GM21786 (cell line): ENCODE measurements at regions not wholly inside any gene's neighbourhood (a gene's known extent, or its start where the extent isn't known, plus 50 kb on each side); places are given as distances from the start of the nearest gene placed in this dataset.

Experiments
- ATAC-seq: cut with Tn5 transposase; IDR thresholded peaks from one replicate; pipeline ENCODE4 v1.9.1; 2021; ENCODE audit not compliant: unreplicated experiment

- ATAC-seq: no peak
Observed at GRCh38 chr6:165804331-165805066, 141.5 kb upstream of the PDE10A start.

DNA sequence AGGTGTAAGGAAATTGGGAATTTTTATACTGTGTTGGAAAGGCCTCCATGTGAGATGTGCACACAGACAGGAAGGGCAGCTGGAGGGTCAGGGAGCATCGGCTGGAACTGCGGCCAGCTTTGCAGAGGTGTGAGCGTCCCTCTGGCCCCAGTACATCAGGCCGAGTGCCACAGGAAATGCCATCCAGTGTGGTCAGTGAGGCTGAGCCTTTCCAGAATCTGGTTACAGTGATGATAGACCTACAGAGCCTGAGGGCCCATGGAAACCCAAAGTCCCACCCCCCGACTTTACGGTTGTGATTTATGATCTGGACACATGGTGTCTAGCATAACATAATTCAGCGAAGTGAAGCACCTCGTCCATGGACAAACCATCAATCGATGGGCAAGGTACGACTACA lies 137.3 kb upstream of the PDE10A start:
- ATAC-seq: no peak

- no peak for ATAC-seq
Observed at GRCh38 chr6:165799391-165800153, 136.5 kb upstream of the PDE10A start.

DNA sequence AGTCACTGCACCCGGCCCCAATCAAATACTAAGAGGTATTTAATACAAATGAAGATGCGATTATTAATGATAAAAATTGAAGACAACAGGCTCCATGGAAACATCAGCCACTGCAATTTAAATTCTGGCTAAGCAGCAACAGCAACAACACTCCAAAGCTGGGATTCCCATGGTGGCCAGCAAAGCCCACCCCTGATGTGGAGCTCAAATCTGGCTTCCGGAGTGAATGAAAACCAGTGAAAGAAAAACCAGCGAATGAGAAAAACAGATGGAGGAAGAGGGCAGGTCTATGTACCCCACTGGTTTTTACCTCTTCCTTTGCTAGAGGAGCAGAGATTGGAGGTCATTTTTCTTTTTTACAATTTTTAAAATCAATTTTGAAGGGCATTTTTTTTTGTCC lies 135.9 kb upstream of the PDE10A start:
- ATAC-seq: no peak

- ATAC-seq: no peak
Observed at GRCh38 chr6:165794179-165794601, 131.1 kb upstream of the PDE10A start.

- ATAC-seq: no peak
Observed at GRCh38 chr6:165793287-165793825, 130.3 kb upstream of the PDE10A start.

DNA sequence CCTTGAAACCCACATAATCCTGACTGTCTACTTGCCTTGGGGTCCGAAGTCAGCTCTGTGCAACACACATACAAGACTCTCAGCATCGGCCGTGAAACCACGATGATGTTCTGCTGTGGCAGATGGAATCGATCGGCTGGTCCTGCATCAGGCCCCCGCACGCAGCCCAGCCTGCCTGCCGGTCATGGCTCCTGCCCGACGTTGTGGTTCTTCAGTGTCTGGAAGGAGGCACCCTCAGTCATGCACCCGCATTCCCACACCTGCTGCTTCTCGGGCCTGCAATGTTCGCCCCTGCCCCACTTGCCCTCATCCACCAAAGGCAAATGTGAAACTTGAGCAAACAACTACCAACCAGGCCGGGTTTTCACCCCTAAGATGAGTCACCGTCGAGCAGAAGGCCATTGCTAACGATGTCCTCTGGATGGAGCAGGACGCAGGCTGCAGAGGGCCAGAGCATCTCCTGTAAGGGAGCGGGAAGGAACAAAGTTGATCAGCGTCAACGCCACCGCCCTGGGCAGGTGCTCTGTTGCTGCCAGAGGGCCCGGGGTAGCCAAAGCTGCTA lies 128.9 kb upstream of the PDE10A start:
- ATAC-seq: no peak

DNA sequence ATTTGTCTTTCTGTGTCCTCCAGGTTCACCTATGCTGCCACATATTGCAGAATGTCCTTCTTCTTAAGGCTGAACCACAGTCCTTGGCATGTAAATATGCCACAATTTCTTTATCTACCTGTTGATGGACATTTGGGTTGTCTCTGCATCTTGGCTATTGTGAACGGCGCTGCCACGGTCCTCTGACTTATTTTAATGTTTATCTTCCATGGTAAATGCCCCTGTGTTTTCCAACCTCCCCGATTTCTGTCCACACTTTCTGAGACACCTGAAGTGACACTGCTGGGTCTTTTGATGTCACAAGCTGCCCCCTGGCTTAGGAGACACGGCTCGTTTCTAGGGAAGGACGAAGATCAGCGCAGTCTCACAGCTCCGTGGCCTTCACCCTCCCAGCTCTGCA lies 128.3 kb upstream of the PDE10A start:
- ATAC-seq: no peak

DNA sequence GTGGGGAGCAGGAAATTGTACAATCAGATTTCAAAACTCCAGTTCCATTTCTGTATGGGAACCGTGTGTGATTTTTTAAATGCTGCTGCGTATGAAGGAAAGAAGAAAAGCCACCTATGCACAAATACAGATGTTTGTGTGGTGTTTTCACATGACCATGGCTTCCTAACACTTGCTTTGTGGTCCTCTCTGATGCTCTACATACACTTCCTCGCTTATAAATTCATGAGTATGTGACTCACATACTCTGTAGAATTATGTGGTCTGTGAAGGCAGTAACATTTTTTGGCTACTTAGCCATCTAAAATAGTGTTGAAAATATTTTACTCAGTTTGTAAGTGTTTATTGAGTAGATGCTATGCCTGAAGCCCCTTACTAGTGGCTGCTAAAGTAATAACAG lies 119.8 kb upstream of the PDE10A start:
- ATAC-seq: no peak

DNA sequence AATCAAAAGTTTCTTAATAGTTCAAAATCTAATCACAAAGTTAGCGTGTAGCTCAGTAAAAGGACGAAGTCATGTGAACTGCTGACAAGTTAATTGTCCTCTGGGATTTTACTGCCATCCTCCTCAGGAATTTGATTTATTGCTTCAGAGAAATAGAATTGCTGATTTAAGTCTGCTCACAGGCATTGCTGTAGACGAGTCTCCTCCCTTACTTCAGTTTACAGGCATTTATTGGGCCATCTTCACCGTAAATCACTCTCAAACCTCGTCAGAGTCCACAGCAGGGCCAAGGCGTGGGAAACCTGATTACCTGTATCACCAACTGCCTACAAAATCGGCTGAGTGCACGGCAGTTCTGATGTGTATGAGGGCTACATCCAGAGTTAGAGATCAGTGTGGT lies 119.1 kb upstream of the PDE10A start:
- ATAC-seq: no peak

DNA sequence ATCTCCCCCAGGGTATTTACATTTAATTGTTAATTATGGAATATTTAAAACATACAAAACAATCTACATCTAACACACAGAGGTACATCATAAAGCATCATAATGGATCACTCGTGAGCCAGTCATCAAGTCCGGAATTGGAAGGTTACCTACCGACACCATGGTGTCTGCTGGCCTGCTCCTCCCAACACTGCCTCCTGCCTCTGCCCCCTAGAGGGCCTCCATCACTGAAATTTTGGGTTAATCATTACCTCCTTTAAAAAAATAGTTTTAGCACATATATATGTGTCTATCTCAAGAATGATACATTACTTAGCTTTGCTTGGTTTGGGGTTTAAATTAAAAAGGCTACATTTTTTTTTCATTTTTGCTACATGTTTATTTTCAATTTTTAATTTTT lies 114.6 kb upstream of the PDE10A start:
- no peak for ATAC-seq

GRCh38 chr6:165776691-165777090 lies 113.7 kb upstream of the PDE10A start:
- ATAC-seq: no peak

- ATAC-seq: no peak
Observed at GRCh38 chr6:165775721-165776120, 112.7 kb upstream of the PDE10A start.

GRCh38 chr6:165774903-165775601 lies 112.0 kb upstream of the PDE10A start:
- no peak for ATAC-seq

- no peak for ATAC-seq
Observed at GRCh38 chr6:165770397-165771082, 107.5 kb upstream of the PDE10A start.

DNA sequence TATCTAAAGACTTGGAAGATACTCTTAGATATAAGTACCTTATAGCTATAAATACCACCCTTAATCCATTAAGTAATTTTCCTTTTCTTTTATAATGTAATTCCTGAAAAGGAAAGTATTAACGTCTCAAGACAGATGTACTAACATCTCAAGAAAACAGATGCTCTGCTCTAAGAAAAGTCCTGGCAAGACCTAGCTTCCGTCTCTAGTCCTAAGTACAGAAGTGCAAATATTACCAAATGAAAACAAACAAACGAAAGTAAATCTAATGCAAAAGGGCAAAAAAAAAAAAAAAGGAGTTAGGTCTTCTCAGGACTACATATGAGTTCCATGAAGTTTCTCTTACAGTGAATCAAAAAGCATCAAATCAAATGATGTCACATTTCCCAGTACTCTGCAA lies 106.8 kb upstream of the PDE10A start:
- ATAC-seq: no peak

- no peak for ATAC-seq
Observed at GRCh38 chr6:165769401-165769800, 106.4 kb upstream of the PDE10A start.

GRCh38 chr6:165768961-165769360 lies 105.9 kb upstream of the PDE10A start:
- ATAC-seq: no peak

DNA sequence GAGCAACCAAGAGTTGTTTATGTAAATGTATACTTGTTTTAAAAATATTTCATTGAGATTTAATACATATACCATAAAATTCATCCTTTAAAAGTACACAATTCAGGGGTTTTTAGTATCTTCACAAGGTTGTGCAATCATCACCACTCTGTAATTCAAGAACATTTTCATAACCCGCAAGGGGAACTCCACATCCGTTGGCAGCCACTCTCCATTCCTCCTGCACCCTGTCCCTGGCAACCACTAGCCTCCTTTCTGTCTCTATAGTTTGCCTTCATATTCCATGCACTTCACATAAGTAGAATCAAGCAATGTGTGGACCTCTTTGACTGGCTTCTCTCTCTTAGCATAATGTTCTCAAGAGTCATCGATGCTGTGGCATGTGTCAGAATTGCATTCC lies 104.2 kb upstream of the PDE10A start:
- no peak for ATAC-seq

DNA sequence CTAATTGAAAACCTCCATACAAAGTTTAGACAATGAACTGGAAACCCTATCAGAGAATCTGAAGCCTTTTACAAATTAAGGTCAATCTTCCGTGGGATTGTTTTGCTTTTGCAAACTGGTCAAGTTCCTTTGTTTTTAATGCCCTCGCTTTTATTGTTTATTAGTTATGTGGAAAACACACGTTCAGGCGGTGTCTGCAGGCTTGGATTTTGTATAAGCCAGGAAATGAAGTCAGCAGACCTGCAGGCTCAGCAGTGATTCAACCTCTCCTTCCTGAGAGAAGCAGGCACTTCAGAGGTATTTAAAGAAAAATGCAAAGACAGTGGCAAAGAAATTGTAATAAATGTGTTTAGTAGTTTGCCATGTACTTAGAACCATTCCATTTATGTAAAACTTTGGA lies 103.4 kb upstream of the PDE10A start:
- ATAC-seq: no peak

GRCh38 chr6:165766026-165766425 lies 103.0 kb upstream of the PDE10A start:
- no peak for ATAC-seq
